Activated B cell treated with CpG ODN at 0.5 μM for 24 hours (primary cell): ENCODE measurements at regions not wholly inside any gene's neighbourhood (a gene's known extent, or its start where the extent isn't known, plus 50 kb on each side); places are given as distances from the start of the nearest gene placed in this dataset.
"Not testable (repeated sequence)": the region's sequence is repeated elsewhere in the genome, so short reads cannot be mapped to it uniquely, and the experiment has no call there.

Source experiments
- ATAC-seq: fragments of 200-7000 bp; cut with Tn5 transposase; one replicate; pipeline ENCODE4 v1.10.0; 2021; ENCODE audit warnings: low read depth, mild to moderate bottlenecking, moderate library complexity
- CTCF ChIA-PET: fragments of 350-600 bp; sonication (Branson Sonifier 250); formaldehyde crosslinking; loops from one replicate; lab custom pipeline; 2021; ENCODE audit warnings: antibody characterized with exemption; lab: Charles Lee
- POLR2A ChIA-PET: fragments of 350-600 bp; sonication (Branson Sonifier 250); formaldehyde crosslinking; loops from one replicate; lab custom pipeline; 2021; ENCODE audit warnings: antibody characterized with exemption; lab: Charles Lee
- DNase-seq: peaks from one replicate; pipeline ENCODE4 v3.0.0; 2022
- H3K27ac Mint-ChIP-seq: one replicate; pipeline ENCODE4 v1.8.0; 2020; ENCODE audit warnings: mixed read lengths
- H3K27me3 Mint-ChIP-seq: one replicate; pipeline ENCODE4 v1.8.0; 2021; ENCODE audit warnings: mixed read lengths
- H3K36me3 Mint-ChIP-seq: one replicate; pipeline ENCODE4 v1.8.0; 2021; ENCODE audit warnings: low read depth, mixed read lengths
- H3K4me1 Mint-ChIP-seq: one replicate; pipeline ENCODE4 v1.8.0; 2021; ENCODE audit warnings: mixed read lengths
- H3K4me3 Mint-ChIP-seq: one replicate; pipeline ENCODE4 v1.8.0; 2020; ENCODE audit warnings: mild to moderate bottlenecking, mixed read lengths
- H3K9me3 Mint-ChIP-seq: one replicate; pipeline ENCODE4 v1.8.0; 2020; ENCODE audit warnings: mixed read lengths
- CTCF ChIP-seq: fragments of 200-600 bp; IDR thresholded peaks from one replicate; pipeline ENCODE4 v1.8.0; 2022; ENCODE audit warnings: antibody characterized with exemption, mild to moderate bottlenecking
- intact Hi-C: fragments of 100-400 bp; cut with micrococcal nuclease; formaldehyde crosslinking; loops from one replicate; pipeline ENCODE4 v1.15.1; 2024

- DNase-seq: no peak
- TF ChIP-seq CTCF: no peak
- ATAC-seq: no peak
Observed at GRCh38 chr5:1734271-1734907, 65.2 kb downstream of the MRPL36 start.

GRCh38 chr5:1733369-1733768 is 66.3 kb downstream of the MRPL36 start:
- ATAC-seq (no peak), DNase-seq (no peak)
- POLR2A ChIA-PET: no interaction called here
- Mint-ChIP-seq H3K27ac (no peak overlapping the region), H3K9me3 (no peaks in the 10 kb centered on the region), H3K27me3 (peaks cover 2% of the 10 kb centered on the region), H3K4me3 (no peak overlapping the region), H3K36me3 (no peaks in the 10 kb centered on the region), H3K4me1 (no peaks in the 10 kb centered on the region)
- intact Hi-C loops: no loop called here
- CTCF ChIA-PET: no interaction called here
- no peak for TF ChIP-seq CTCF

More at GRCh38 chr5:1734271-1734907, 65.2 kb downstream of the MRPL36 start:
- ChIA-PET CTCF (no interaction called here), POLR2A (no interaction called here)
- no peak overlapping the region for H3K4me3 Mint-ChIP-seq
- H3K9me3 Mint-ChIP-seq: peaks cover 1% of the 10 kb centered on the region
- no peak overlapping the region for H3K27ac Mint-ChIP-seq
- H3K36me3 Mint-ChIP-seq: no peaks in the 10 kb centered on the region
- intact Hi-C loops: no loop called here
- peaks cover 6% of the 10 kb centered on the region for H3K27me3 Mint-ChIP-seq
- H3K4me1 Mint-ChIP-seq: no peaks in the 10 kb centered on the region

GRCh38 chr5:1732945-1733344 is 66.7 kb downstream of the MRPL36 start:
- no peak overlapping the region for H3K4me3 Mint-ChIP-seq
- CTCF ChIA-PET: no interaction called here

GRCh38 chr5:1732238-1732941 is 67.2 kb downstream of the MRPL36 start:
- H3K27me3 Mint-ChIP-seq: peaks cover 2% of the 10 kb centered on the region
- DNase-seq: no peak
- intact Hi-C loops: no loop called here

More at GRCh38 chr5:1732945-1733344, 66.7 kb downstream of the MRPL36 start:
- Mint-ChIP-seq H3K9me3 (no peaks in the 10 kb centered on the region), H3K27ac (no peak overlapping the region), H3K4me1 (no peaks in the 10 kb centered on the region), H3K27me3 (peaks cover 2% of the 10 kb centered on the region), H3K36me3 (no peaks in the 10 kb centered on the region)
- no peak for DNase-seq
- no peak for ATAC-seq
- POLR2A ChIA-PET: no interaction called here
- intact Hi-C loops: no loop called here
- no peak for TF ChIP-seq CTCF

GRCh38 chr5:1731855-1732237 is 67.8 kb downstream of the MRPL36 start:
- H3K36me3 Mint-ChIP-seq, intact Hi-C loops, POLR2A ChIA-PET, CTCF ChIA-PET, H3K27me3 Mint-ChIP-seq, H3K4me1 Mint-ChIP-seq, H3K4me3 Mint-ChIP-seq, H3K27ac Mint-ChIP-seq, H3K9me3 Mint-ChIP-seq, DNase-seq, ATAC-seq: not testable (repeated sequence)

More at GRCh38 chr5:1732238-1732941, 67.2 kb downstream of the MRPL36 start:
- POLR2A ChIA-PET: no interaction called here
- CTCF ChIA-PET: no interaction called here
- H3K4me1 Mint-ChIP-seq: no peaks in the 10 kb centered on the region
- H3K4me3 Mint-ChIP-seq: no peak overlapping the region
- TF ChIP-seq CTCF: no peak
- H3K9me3 Mint-ChIP-seq: no peaks in the 10 kb centered on the region
- ATAC-seq: no peak
- H3K27ac Mint-ChIP-seq: no peak overlapping the region
- H3K36me3 Mint-ChIP-seq: no peaks in the 10 kb centered on the region
